Peyer's patch (tissue), 4 donors: ENCODE measurements at regions not wholly inside any gene's neighbourhood (a gene's known extent, or its start where the extent isn't known, plus 50 kb on each side); places are given as distances from the start of the nearest gene placed in this dataset.

Experiments
- DNase-seq, 3 donors: peaks; one replicate each; pipeline ENCODE4 v3.0.0-alpha.2; 2017 to 2019
- H3K27ac ChIP-seq, 4 donors: fragments of 200-600 bp; sonication (generic); one replicate each; pipeline ENCODE4 v1.5.1; 2016 to 2019
- H3K27me3 ChIP-seq, 2 donors: fragments of 200-600 bp; sonication (generic); one replicate each; pipeline ENCODE4 v1.5.1; 2019
- H3K36me3 ChIP-seq, 3 donors: fragments of 200-600 bp; sonication (generic); one replicate each; pipeline ENCODE4 v1.5.1; 2016 to 2019
- H3K4me1 ChIP-seq, 4 donors: fragments of 200-600 bp; sonication (generic); one replicate each; pipeline ENCODE4 v1.5.1; 2016 to 2019
- H3K4me3 ChIP-seq, 4 donors: fragments of 200-600 bp; sonication (generic); 1 replicate in 3 of 4; 2 replicates in 1 of 4; pipeline ENCODE4 v1.5.1; 2016 to 2019; ENCODE audit warnings: mild to moderate bottlenecking in 1 of 4
- H3K9me3 ChIP-seq, 4 donors: fragments of 200-600 bp; sonication (generic); one replicate each; pipeline ENCODE4 v1.5.1; 2016 to 2019; ENCODE audit warnings: mild to moderate bottlenecking in 1 of 4
- POLR2A ChIP-seq, 2 donors: fragments of 450-650 bp; IDR thresholded peaks; one replicate each; pipeline ENCODE4 v1.5.1; 2017; ENCODE audit warnings: antibody characterized with exemption in 2 of 2, mild to moderate bottlenecking in 2 of 2, moderate library complexity in 2 of 2
- TF ChIP-seq, protein P1 (sequence below), 6 experiments: fragments of 450-650 bp in 4 of 6; fragments of 200-600 bp in 2 of 6; sonication (generic) in 1 of 6; IDR thresholded peaks; one replicate each; pipeline ENCODE4 v1.5.1; 2017 to 2019; ENCODE audit warnings: antibody characterized with exemption in 6 of 6, mild to moderate bottlenecking in 3 of 6, moderate library complexity in 1 of 6

DNA sequence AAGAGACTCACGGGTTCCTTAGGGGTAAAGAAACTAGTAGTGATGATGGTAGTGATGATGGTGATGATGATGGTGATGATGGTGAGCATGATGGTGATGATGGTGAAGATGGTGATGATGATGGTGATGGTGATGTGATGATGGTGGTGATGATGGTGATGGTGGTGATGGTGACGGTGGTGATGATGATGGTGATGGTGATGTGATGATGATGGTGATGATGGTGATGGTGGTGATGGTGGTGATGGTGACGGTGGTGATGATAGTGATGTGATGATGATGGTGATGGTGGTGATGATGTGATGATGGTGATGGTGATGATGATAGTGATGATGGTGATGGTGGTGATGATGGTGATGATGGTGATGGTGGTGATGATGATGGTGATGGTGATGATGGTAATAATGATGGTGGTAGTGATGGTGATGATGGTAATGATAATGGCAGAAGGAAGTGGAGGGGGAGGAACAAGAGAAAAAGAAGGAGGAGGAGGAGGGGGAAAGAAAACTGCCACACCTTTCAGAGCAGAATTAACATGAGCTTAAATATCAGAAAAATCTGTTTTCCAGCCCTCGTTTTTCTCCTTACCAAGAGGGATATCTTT, 85.5 kb downstream of the FZD10 start:
- Histone ChIP-seq H3K27me3 (no peaks in the 10 kb centered on the region), H3K4me1 (no peaks in the 10 kb centered on the region), H3K27ac (no peak overlapping the region), H3K36me3 (no peaks in the 10 kb centered on the region), H3K4me3 (no peak overlapping the region), H3K9me3 (no peaks in the 10 kb centered on the region)
- no peak for DNase-seq
- no peak for TF ChIP-seq POLR2A (IDR thresholded peaks at IDR 0.05)
- TF ChIP-seq, protein P1, sequence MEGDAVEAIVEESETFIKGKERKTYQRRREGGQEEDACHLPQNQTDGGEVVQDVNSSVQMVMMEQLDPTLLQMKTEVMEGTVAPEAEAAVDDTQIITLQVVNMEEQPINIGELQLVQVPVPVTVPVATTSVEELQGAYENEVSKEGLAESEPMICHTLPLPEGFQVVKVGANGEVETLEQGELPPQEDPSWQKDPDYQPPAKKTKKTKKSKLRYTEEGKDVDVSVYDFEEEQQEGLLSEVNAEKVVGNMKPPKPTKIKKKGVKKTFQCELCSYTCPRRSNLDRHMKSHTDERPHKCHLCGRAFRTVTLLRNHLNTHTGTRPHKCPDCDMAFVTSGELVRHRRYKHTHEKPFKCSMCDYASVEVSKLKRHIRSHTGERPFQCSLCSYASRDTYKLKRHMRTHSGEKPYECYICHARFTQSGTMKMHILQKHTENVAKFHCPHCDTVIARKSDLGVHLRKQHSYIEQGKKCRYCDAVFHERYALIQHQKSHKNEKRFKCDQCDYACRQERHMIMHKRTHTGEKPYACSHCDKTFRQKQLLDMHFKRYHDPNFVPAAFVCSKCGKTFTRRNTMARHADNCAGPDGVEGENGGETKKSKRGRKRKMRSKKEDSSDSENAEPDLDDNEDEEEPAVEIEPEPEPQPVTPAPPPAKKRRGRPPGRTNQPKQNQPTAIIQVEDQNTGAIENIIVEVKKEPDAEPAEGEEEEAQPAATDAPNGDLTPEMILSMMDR (IDR thresholded peaks at IDR 0.05) = no peak

GRCh38 chr12:130249376-130249775, 87.1 kb downstream of the FZD10 start:
- H3K27ac ChIP-seq = no peak overlapping the region
- DNase-seq = no peak
- no peak overlapping the region for H3K4me3 ChIP-seq
- no peaks in the 10 kb centered on the region for H3K4me1 ChIP-seq
- H3K27me3 ChIP-seq = no peaks in the 10 kb centered on the region
- TF ChIP-seq, protein P1 (IDR thresholded peaks at IDR 0.05) = no peak
- no peak for TF ChIP-seq POLR2A (IDR thresholded peaks at IDR 0.05)
- no peaks in the 10 kb centered on the region for H3K9me3 ChIP-seq
- no peaks in the 10 kb centered on the region for H3K36me3 ChIP-seq

GRCh38 chr12:130251236-130251780, 86.4 kb upstream of the PIWIL1 start:
- Histone ChIP-seq H3K36me3 (no peaks in the 10 kb centered on the region), H3K4me3 (no peak overlapping the region), H3K27ac (no peak overlapping the region), H3K9me3 (no peaks in the 10 kb centered on the region), H3K27me3 (no peaks in the 10 kb centered on the region), H3K4me1 (no peaks in the 10 kb centered on the region)
- TF ChIP-seq, protein P1 (IDR thresholded peaks at IDR 0.05) = no peak
- no peak for TF ChIP-seq POLR2A (IDR thresholded peaks at IDR 0.05)
- no peak for DNase-seq

GRCh38 chr12:130253866-130254265, 83.8 kb upstream of the PIWIL1 start:
- H3K4me3 ChIP-seq = no peak overlapping the region
- no peaks in the 10 kb centered on the region for H3K4me1 ChIP-seq
- no peak overlapping the region for H3K27ac ChIP-seq
- no peak for DNase-seq
- no peaks in the 10 kb centered on the region for H3K36me3 ChIP-seq
- TF ChIP-seq POLR2A (IDR thresholded peaks at IDR 0.05) = no peak
- TF ChIP-seq, protein P1 (IDR thresholded peaks at IDR 0.05) = no peak
- H3K9me3 ChIP-seq = no peaks in the 10 kb centered on the region
- no peaks in the 10 kb centered on the region for H3K27me3 ChIP-seq

GRCh38 chr12:130254461-130255276, 83.0 kb upstream of the PIWIL1 start:
- H3K4me1 ChIP-seq = no peaks in the 10 kb centered on the region
- no peaks in the 10 kb centered on the region for H3K9me3 ChIP-seq
- H3K4me3 ChIP-seq = no peak overlapping the region
- H3K27me3 ChIP-seq = no peaks in the 10 kb centered on the region
- TF ChIP-seq, protein P1 (IDR thresholded peaks at IDR 0.05) = no peak
- TF ChIP-seq POLR2A (IDR thresholded peaks at IDR 0.05) = no peak
- DNase-seq = no peak
- H3K36me3 ChIP-seq = no peaks in the 10 kb centered on the region
- H3K27ac ChIP-seq = no peak overlapping the region
